Embryonic facial prominence (tissue), 1 donor: ENCODE measurements at regions not wholly inside any gene's neighbourhood (a gene's known extent, or its start where the extent isn't known, plus 50 kb on each side); places are given as distances from the start of the nearest gene placed in this dataset.

ENCODE experiments used
- DNase-seq: peaks from one replicate; pipeline ENCODE4 v3.0.0-alpha.2; 2016; ENCODE audit errors: extremely low spot score

DNA sequence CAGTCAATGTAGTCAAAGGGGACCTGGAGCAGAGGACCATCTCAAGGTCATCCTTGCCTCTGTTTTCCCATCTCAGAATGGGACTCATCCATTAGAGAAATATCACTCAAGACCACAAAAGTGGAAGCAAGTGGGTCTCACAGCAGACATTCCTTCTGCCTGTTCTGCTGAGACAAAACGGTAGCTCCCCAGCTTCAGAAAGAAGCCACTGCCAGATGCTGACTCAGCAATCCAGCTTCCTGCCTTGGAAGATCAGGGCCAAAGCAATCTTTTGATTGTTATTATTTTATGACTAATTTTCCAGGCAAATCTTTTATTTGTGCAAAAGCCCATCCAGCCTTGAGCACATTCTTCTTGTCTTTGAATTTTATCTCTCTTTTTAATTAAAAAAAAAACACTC, 86.8 kb downstream of the CCT6B start:
- no peak for DNase-seq

DNA sequence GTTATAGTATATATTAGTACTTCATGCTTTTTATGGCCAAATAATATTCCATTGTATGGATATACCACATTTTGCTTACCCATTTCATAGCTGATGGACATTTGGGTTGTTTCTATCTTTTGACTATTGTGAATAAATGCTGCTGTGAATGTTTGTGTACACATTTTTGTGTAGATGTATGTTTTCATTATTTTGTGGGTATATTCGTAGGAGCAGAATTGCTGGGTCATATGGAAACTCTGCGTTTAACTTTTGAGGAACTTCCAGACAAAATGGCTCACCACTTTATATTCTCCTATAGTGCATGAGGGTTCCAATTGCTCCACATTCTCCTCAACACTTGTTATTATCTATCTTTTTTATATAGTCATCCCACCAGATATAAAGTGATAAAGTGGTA, 88.6 kb downstream of the CCT6B start:
- DNase-seq: no peak

DNA sequence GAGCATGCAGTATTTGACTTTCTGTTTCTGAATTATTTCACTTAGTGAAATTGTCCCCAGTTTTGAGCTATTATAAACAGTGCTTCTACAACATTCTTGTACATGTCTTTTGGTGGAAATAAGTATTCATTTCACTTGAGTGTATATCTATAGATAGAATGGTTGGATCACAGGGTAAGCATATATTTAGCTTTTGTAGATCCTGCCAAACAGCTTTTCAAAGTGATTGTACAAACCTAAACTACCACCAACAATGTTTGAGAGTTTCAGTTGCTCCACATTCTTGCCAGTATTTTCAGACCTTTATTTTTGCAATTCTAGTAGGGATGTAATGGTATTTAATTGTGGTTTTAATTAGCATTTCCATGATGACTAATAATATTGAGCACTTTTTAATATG, 91.6 kb downstream of the CCT6B start:
- no peak for DNase-seq

DNA sequence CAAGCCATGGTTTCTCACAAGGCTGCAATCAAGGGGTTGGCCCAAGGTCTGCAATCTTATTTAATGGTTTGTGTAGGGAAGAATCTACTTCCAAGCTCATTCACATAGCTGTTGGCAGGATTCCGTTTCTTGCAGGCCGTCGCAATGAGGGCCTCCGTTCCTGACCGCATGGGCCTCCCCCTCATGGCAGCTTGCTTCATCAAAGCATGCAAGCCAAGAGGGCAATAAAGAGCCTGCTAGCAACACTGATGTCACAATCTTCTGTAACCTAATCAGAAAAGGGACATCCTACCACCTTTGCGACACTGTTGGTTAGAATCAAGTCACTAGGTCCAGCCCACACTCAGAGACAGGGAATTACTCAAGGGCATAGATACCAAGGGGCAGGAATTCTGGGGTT, 95.5 kb downstream of the CCT6B start:
- no peak for DNase-seq

DNA sequence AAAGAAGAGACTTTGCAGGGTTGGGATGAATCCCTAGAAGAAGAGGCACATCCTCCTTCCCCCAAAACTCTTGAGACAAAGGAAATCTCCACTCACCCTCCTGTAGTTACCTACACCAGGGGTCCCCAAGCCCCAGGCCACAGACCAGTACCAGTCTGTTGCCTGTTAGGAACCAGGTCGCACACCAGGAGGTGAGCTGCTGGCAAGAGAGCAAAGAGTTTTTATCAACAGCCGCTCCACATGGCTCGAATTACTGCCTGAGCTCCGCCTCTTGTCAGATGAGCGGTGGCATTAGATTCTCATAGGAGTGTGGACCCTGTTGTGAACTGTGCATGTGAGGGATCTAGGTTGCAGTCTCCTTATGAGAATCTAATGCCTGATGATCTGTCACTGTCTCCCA, 98.9 kb downstream of the CCT6B start:
- no peak for DNase-seq

DNA sequence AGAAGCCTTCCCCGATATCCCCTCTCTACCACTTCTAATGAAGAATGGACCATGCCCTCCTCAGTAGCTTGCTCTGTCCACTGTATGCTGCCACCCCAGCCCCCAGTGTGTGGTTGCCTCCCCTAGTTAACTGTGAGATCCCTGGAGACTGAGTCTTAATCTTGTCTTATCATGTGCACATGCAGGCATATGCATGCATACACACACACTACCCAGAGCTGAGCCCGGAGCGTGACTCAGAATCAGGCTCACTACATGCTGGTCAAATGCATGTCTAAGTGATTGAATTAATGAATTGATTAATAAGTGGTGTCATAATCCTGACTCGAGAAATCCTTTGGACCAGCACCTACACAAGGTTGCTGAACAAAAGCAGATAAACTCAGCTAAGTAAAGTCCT, 99.4 kb downstream of the CCT6B start:
- DNase-seq: no peak

DNA sequence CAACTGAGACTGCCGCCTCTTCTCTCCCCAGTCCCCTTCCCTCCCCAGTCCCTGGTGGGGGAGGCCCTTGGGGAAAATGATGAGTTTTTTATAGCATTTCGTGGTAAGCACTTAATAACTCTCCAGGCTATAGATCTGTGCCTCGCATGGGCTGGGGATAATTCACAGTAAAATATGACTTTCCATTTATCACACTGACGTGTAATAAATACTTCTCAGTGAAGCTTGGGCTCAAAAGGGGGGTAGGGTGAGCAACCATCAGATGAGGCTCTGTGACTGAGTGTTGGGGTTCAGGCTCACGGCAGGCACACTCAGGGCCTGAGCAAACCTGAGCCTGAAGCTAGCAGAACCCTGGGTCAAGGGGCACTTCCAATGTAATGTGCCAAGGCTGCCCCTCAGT, 101.6 kb downstream of the CCT6B start:
- no peak for DNase-seq

DNA sequence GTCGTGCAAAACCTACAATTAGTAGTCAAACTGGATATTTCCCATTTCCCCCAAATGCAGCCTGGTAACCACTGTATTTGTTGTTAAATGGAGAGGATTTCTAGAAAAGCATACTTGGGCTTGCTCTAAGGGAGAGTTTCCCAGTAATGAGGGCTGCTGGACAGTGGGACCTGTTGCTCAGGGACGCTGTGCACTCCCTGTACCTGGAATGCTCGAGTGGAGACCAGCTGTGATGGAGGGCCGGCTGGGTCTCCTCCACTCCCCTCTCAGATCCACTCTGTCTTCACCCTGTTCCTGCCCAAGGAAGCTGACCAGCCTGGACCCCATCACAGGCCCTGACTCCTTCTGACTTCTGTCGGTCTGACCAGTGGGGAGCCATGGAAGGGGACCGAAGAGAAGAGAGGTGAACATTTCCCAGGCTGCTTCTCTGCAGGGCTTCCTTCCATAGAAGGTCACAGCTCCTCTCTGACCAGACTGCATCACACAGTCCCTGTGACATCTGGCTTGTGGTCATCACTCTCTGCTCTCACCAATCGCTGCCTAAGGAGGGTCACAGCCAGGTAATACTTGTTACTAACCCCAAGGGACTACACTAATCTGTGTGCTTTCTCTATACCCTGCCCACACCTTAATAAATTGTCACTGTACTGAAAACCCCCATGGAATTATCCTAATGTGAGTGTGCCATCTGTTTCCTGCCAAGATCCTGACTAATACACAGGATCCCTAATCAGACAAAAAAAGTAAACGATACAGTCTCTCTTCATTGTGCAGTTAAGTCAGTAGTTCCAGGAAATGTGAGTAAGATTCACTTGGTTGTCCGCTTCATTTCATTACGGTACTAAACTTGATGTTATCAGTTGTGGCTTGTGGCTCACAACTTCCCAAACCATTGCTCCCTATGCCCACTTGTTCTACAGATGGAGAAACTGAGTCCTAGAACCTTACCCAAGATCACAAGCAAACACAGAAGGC, 102.4 kb downstream of the CCT6B start:
- no peak for DNase-seq

DNA sequence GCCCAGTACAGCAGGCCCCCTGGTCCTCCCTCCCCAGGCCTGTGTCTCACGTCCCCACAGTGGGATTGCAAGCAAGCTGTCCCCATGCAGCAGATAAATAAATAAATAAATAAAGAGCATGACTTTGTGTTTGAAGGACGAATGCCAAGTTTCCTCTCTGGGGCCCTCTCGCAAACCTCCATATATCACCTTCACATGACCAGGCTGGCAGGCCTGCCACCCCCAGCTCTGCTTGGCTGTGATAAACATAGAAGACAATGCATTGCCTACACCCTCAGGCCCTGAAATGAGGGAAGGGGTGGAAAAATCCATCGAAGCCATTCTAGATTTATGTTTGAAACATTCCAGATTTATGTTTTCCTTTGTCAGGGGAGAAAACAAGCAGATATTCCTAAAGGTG, 107.3 kb downstream of the CCT6B start:
- no peak for DNase-seq

DNA sequence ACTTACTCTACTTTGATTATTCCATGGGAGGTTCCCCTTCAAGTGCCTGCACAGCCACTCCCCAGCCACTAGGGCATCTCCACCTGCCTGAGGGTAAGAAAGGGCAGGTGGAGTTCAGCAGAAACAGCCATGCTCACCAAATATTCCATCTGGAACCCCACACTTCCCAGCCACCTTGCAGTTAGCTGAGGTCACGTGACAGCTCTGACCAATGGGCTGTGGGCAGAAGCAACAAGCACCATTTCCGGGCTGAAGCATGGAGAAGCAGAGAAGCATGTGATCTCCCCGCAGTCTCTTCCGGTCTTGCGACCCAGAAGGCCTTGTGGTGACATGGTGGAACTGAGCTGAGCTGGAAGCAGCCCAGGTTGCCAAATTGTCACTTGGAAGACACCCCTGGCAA, 108.6 kb downstream of the CCT6B start:
- DNase-seq: no peak

DNA sequence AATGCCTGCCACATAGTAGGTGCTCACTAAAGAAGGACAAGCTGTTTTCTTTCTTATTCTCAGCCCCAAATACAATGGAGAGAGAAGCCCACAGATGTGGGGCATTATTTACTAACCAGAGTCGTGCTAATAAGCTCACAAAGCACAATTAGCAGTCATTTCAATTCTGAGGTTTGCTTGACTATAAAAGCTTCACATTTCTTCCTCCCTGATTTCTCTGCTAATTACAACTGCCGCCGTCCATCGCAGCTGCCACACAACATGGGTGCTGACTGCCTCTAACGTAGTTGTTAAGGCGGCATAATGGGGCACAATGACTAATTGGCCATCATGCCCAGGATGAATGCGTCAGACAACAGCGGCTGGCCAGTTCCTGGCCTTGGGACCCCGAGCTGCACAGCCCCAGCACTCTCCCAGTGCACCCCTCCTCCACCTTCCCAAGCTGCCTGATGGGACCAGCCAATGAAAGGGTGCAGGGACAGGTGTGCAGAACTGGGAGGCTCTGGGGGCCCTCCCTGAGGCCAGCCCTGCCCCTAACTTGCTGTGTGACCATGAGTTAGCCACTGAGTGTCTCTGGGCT, 109.2 kb downstream of the CCT6B start:
- no peak for DNase-seq

DNA sequence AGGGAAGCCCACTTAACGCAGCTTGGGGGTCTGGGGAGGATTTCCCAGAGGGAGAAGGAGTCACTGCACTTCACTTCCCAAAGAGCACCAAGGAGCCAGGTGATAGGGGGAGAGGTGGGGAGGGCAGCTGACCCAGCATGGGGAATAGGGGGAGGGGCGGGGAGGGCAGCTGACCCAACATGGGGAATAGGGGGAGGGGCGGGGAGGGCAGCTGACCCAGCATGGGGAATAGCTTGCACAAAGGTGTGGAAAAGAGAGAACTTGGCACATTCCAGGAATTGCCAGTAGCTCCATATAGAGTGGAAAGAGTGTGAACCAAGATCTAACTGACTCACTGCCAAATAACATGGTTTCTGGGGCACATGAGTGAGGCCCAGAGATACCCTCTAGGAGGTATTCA, 110.3 kb downstream of the CCT6B start:
- no peak for DNase-seq

DNA sequence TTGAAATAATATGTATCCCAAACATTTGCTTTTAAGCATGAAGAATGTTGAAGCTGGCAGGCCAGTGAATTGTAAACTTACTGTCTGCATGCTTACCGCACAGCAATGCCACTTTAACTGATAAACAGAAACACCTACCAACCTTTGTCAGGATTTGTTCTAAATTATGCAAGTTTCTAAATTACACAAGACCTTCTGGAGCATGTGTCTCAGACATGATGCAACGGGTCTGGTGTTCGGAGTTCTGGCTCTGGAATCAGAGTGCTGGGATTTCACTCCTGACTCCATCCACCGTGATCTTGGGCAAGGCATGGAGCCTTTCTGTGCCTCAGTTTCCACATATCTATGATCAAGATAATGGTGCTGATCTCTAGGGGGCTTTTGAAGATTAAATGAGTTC, 111.2 kb downstream of the CCT6B start:
- no peak for DNase-seq

DNA sequence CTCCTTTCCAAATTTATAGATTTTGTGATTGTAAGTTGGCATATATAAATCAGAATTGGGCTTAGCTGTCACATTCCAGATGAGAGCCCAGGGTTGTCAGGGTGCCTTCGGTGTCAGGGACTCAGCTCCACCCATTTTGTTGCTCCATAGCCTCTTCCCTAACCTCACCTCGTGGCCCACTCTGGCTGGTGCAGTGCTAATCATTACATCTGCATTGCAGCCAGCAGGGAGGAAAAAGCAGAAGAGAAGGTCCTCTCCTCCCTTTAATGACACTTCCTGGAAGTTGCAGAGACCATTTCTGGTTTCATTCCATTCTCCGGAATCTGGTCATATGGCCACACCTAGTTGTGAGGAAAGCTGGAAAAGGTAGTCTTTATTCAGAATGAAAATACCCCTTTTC, 113.3 kb downstream of the CCT6B start:
- no peak for DNase-seq

DNA sequence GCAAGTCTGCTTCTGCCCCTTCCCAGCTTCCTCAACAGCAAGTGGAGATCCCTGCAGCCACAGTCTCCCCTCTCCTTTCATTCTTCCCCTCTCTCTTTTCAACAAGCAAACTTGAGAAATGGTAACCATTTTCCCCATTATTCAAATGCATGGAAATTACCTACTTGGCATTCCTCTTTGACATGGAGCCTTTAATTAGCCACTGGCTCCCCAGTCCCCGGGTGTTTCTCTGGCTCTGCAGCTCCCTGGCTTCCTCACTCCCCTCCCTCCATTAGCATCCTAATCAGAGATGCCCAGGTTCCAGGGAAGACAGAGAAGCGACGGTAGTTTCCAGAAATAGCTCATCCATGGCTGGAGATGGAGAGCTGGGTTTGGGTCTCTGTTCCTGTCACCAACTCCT, 116.0 kb downstream of the CCT6B start:
- no peak for DNase-seq

DNA sequence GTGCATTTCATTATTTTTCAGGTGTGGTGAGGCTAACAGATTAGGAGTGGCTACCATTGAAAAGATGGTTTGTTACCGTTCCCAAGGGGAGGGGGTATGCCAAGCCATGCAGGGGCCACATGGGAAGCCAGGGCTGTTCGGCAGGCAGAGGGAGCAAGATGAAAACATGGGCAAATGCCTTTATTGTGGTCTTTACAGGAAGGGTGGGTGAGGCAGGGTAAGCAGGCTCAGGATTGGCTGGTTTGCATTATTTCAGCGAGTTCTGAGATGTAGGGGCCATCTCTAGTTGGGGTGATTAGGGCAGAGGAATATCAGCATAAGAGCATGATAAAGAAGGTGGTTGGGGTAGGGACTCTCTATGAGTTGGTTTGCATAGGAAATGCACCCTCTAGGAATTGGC, 117.6 kb downstream of the CCT6B start:
- no peak for DNase-seq

DNA sequence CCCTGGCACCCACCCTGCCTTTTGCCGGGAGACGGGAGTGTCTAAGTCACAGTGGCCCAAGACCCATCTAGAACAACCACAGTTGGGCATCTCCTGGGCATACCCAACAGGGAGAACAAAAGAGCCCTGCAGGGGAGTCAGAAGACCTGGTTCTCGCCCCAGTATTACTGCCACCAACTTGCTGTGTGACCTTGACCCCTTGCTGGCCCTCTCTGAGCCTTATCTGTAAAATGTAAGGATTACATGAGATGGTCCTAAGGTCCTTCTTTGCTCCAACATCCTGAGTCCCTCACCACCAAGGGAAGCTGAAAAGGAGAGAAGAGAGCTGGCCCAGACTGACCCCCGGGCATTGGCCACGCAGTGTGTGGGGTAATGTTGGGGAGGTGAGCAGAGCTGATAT, 119.0 kb downstream of the CCT6B start:
- DNase-seq: no peak

DNA sequence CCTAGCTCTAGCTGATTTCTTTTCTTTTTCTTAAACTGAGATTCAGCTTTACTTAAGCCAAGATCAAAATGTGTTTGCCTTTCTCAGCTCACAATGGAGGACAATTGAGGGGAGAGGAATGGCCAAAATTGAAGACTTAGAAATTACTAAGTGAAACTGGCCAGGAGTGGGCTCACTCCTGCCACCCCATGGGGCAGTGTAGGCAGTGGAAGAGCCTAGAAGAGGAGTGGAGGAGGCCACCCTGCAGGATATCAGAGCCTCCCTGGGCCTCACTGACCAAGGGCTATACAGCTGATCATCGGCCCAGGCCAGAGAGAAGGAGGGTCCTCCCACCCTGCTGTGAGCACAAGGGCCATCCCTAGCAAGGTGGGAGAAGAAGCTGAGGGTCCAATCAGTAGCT, 119.8 kb downstream of the CCT6B start:
- DNase-seq: no peak

DNA sequence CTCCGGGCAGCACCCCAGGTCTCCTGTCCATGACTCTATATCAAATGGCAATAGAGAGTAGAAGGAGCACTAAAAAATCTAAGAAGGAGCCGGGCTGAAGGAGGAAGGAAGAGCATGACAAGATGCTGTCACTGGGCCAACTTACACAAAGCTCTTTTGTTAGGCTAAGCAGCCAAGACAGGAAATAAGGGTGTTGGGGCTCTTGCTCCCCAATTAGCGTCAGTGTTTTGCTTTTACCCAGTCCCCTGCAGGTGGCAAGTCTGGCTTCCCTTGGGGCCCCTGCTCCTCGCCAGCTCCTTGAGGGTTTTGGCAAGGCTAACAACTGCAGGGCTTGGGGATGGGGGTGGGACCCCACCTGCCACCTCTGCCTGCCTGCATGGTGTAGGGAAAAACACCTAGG, 120.5 kb downstream of the CCT6B start:
- DNase-seq: no peak

DNA sequence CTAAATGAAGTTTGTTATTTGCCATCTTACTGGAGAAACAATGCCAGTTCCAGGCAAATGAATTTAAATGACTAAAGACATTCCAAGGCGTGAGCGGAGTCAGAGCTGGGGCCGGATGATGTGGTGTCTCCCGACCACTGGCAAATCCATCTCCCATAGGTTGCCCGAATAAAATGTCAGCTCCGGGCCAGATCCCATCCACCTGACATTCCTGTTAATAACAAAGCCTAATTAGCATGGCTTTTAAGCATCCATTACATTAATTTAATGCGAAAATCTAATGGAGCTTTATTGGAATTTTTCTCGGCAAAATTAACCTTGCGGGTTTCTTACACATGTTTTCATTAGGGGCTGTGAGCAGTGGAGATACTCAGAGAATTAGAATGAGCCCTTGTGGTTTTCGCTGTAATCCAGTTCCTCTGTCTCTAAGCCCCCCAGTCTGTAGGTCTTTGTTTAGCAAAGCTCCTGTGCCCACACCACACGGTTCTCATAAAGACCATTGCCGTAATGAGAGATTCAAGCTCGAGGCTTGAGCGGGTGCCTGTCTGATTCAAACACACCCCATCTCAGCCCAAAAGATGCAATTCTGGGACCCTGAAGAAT, 123.3 kb downstream of the CCT6B start:
- no peak for DNase-seq

DNA sequence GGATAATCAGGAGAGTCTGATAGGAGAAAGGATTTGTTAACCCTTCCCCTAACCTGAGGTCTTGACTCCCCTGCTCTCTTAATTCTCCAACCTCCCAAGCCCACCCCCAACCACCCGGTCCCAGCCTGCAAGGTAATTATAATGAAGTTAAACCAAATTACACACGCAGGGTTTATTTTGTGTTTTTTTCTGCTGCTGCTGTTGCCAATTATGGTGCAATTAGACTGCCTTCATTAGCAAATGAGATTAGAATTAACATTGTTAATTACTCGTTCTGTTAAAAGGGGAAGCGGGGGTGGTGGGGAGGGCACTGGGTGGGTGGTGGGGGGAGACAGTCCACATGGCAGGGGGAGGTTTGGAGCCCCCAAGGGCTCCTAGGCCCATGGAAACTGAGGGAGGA, 128.9 kb downstream of the CCT6B start:
- DNase-seq: no peak

DNA sequence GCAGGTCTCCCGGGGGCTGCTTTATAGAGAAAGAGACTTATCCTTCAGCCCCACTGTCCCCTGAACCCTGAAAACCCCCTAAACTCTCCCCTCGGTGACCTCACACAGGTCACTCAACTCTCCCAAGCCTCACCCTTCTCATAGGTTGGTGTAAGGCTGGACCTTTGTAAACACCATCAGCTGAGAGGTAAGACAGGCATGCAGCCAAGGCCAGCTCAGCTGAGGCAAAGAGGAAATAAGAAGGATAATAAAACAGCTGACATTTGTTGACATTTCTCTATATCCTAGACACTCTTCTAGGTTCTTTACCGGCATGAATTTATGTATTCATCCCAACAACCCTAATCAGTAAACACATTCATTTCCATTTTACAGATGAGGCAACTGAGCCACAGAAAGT, 134.3 kb downstream of the CCT6B start:
- no peak for DNase-seq

DNA sequence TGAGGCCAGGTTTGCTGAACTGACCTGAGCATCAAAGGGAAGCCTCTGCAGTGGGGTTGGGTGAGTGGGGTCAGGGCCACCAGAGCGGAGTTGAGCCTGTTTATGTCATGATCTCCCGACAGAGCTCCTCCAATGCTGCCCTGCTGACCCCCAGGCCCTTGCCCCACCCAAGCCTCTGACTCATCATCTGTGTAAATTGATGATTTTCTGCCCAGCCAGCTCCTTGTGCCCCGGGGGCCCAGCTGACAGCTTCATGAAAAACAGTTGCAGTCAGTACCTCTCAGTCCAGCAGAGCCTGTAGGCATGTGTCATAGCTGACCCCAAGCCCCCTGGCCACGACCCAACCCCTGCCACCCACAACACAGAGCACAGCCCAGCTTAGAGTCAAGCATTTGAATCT, 134.9 kb downstream of the CCT6B start:
- no peak for DNase-seq
